ENCODE measurements at regions not wholly inside any gene's neighbourhood (a gene's known extent, or its start where the extent isn't known, plus 50 kb on each side); places are given as distances from the start of the nearest gene placed in this dataset.
A peak's percentile ranks its signal among the peaks of the same experiment; 100 is the strongest.

GRCh38 chr3:106245400-106245799, 376.6 kb upstream of the CBLB start:
- Histone ChIP-seq H3K36me3 (ENCODE audit: control insufficient read depth, insufficient read depth, low read length, severe bottlenecking) (no peaks in the 10 kb centered on the region), H3K4me3 (ENCODE audit: low read length) (no peak overlapping the region), H3K9me3 (ENCODE audit: control insufficient read depth, low read length) (no peaks in the 10 kb centered on the region), H3K9ac (ENCODE audit: low read length) (no peak overlapping the region), H3K4me1 (ENCODE audit: control insufficient read depth, insufficient read depth, low read length) (peaks cover 5% of the 10 kb centered on the region), H3K27me3 (replicated peaks; ENCODE audit: control insufficient read depth, insufficient read depth, low read length) (no peaks in the 10 kb centered on the region)
- DNase-seq (ENCODE audit: low read depth) = no peak

DNA sequence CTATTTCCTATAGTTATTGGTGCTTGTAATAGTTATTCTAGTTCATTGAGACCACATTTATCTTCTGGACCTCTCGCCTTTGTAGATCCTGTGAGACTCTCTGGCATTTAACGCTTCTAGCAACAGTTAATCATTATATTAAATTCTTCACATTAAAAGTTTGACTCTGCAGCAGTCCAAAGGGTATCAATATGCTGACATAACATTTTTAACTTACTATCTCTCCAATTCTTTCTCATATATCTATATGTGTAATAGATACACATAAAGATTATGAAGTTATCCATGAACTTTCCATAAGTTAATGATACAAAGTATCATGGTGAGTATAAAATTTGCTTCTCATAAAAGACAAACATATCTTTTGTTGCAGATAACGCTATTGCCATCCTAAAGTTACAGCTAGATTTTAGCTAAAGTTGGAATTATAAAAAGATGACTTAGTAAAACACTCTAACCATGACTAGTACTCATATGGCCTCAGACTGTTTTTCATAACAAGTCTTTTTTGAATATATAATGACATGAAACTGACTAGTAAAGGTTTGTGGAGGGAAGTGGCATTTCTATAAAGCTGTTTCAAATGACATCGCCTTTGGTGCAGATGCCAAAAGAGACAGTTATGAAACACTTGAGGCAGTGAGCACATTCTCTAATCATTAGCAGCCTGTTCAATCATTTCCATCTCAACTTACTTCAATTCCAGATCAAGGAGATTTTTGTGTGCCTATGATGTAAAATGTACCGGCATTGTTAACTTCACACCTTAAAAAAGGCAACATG, 379.3 kb upstream of the CBLB start:
- Histone ChIP-seq H3K9me3 (ENCODE audit: control insufficient read depth, low read length) (no peaks in the 10 kb centered on the region), H3K4me1 (ENCODE audit: control insufficient read depth, insufficient read depth, low read length) (peaks cover 5% of the 10 kb centered on the region), H3K27me3 (replicated peaks; ENCODE audit: control insufficient read depth, insufficient read depth, low read length) (no peaks in the 10 kb centered on the region), H3K9ac (ENCODE audit: low read length) (no peak overlapping the region), H3K4me3 (ENCODE audit: low read length) (no peak overlapping the region), H3K36me3 (ENCODE audit: control insufficient read depth, insufficient read depth, low read length, severe bottlenecking) (no peaks in the 10 kb centered on the region)
- peak; percentile 23 for DNase-seq (ENCODE audit: low read depth)

GRCh38 chr3:106249159-106249558, 380.3 kb upstream of the CBLB start:
- Histone ChIP-seq H3K27me3 (replicated peaks; ENCODE audit: control insufficient read depth, insufficient read depth, low read length) (no peaks in the 10 kb centered on the region), H3K36me3 (ENCODE audit: control insufficient read depth, insufficient read depth, low read length, severe bottlenecking) (no peaks in the 10 kb centered on the region), H3K4me3 (ENCODE audit: low read length) (no peak overlapping the region), H3K9me3 (ENCODE audit: control insufficient read depth, low read length) (no peaks in the 10 kb centered on the region), H3K9ac (ENCODE audit: low read length) (no peak overlapping the region), H3K4me1 (ENCODE audit: control insufficient read depth, insufficient read depth, low read length) (peaks cover 5% of the 10 kb centered on the region)
- peak; percentile 37 for DNase-seq (ENCODE audit: low read depth)

DNA sequence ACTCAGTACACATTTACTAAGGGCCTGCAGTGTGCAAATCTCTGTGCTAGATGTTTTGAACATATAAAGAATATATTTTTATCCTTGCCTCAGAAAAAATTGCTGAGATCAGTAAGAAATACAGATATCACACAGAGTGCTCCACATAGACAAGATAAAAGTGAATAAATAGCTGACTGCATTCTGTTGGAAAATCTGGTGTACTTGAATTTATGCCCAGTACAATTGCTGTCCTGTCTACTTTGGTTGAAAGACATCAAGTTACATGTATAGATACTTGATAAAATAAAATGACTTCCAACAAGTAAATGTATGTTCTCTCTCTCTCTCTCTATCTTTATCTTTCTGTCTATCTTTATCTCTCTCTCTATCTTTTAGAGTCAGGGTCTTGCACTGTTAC, 381.2 kb upstream of the CBLB start:
- Histone ChIP-seq H3K36me3 (ENCODE audit: control insufficient read depth, insufficient read depth, low read length, severe bottlenecking) (no peaks in the 10 kb centered on the region), H3K4me3 (ENCODE audit: low read length) (no peak overlapping the region), H3K9ac (ENCODE audit: low read length) (no peak overlapping the region), H3K9me3 (ENCODE audit: control insufficient read depth, low read length) (no peaks in the 10 kb centered on the region), H3K4me1 (ENCODE audit: control insufficient read depth, insufficient read depth, low read length) (peaks cover 5% of the 10 kb centered on the region), H3K27me3 (replicated peaks; ENCODE audit: control insufficient read depth, insufficient read depth, low read length) (no peaks in the 10 kb centered on the region)
- DNase-seq (ENCODE audit: low read depth) = no peak

DNA sequence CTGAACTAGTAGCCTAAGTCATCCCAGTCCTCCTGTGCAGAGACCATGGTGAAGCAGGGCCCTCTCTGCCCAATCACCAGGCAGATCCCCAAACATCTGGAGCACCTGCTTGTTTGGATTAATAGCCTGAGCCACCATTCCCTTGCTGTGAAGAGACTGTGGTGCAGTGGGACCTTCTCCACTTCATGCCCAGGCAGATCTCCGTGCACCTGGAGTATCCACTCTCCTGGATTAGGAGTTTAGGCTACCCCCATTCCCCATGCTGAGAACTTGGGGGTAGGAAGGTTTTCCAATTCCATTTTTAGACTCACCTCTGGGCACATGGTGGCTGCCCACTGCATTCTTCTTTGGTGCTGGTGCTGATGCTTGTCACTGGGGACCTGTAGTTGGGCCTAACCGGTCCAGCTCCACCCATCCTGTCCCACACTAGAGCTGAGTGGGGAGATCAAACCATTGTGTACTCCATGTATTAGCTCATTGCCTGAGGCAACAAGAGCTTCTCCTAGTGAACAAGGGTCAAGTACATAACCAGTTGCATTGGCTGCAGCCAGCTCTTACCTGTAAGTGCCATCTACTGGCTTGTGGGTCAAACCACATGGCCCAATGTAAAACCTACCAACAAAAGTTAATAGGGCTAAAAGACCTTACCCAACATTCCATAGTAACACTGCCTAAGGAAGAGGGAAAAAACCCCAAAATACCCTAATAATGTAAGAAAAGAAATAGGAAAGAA, 382.5 kb upstream of the CBLB start:
- no peak for DNase-seq (ENCODE audit: low read depth)
- H3K9ac ChIP-seq (ENCODE audit: low read length) = no peak overlapping the region

GRCh38 chr3:106255870-106256248, 387.0 kb upstream of the CBLB start:
- H3K4me1 ChIP-seq (ENCODE audit: control insufficient read depth, insufficient read depth, low read length) = peaks cover 4% of the 10 kb centered on the region
- no peak for DNase-seq (ENCODE audit: low read depth)
- H3K4me3 ChIP-seq (ENCODE audit: low read length) = no peak overlapping the region

More for the DNA sequence above, 382.5 kb upstream of the CBLB start:
- Histone ChIP-seq H3K9me3 (ENCODE audit: control insufficient read depth, low read length) (no peaks in the 10 kb centered on the region), H3K27me3 (replicated peaks; ENCODE audit: control insufficient read depth, insufficient read depth, low read length) (no peaks in the 10 kb centered on the region), H3K36me3 (ENCODE audit: control insufficient read depth, insufficient read depth, low read length, severe bottlenecking) (no peaks in the 10 kb centered on the region), H3K4me1 (ENCODE audit: control insufficient read depth, insufficient read depth, low read length) (peaks cover 5% of the 10 kb centered on the region), H3K4me3 (ENCODE audit: low read length) (no peak overlapping the region)

DNA sequence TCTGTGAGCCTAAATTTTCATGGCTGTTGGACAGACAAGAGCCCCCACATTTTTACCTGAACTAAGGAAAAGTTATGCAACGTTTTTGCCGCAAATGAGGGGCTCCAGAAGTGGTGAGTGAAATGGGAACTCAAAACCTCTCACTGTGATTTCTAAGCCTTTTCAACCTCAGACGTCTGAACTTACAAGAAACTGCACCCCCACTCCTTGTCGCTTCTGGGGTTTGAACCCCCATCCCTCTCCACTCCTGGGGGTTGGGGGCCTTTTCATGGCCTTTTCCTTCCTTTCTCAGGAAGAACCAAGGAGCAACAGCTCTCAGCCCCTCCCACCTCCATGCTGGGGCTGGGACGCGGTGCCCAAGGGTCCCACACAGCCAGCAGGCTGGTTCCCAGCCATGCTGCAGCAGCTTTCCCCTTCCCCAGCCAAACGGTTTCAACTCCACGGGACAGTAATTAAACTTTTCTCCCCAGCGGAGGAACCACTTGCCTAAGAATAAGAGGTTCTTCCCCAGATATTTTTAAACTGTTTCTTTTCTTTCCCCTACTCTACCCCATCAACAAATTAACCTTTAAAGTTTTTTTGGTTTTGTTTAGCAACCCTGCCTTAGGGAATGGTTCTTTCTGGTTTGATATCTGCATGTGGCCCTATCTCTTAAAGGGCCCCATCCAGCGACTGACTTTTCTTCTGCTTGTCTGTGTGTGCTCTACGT, 387.6 kb upstream of the CBLB start:
- peaks cover 7% of the 10 kb centered on the region for H3K4me1 ChIP-seq (ENCODE audit: control insufficient read depth, insufficient read depth, low read length)
- no peaks in the 10 kb centered on the region for H3K36me3 ChIP-seq (ENCODE audit: control insufficient read depth, insufficient read depth, low read length, severe bottlenecking)
- no peaks in the 10 kb centered on the region for H3K9me3 ChIP-seq (ENCODE audit: control insufficient read depth, low read length)
- H3K9ac ChIP-seq (ENCODE audit: low read length) = no peak overlapping the region
- H3K27me3 ChIP-seq (replicated peaks; ENCODE audit: control insufficient read depth, insufficient read depth, low read length) = no peaks in the 10 kb centered on the region
- DNase-seq (ENCODE audit: low read depth) = no peak
- H3K4me3 ChIP-seq (ENCODE audit: low read length) = no peak overlapping the region

More at GRCh38 chr3:106255870-106256248, 387.0 kb upstream of the CBLB start:
- Histone ChIP-seq H3K36me3 (ENCODE audit: control insufficient read depth, insufficient read depth, low read length, severe bottlenecking) (no peaks in the 10 kb centered on the region), H3K27me3 (replicated peaks; ENCODE audit: control insufficient read depth, insufficient read depth, low read length) (no peaks in the 10 kb centered on the region), H3K9me3 (ENCODE audit: control insufficient read depth, low read length) (no peaks in the 10 kb centered on the region), H3K9ac (ENCODE audit: low read length) (no peak overlapping the region)

DNA sequence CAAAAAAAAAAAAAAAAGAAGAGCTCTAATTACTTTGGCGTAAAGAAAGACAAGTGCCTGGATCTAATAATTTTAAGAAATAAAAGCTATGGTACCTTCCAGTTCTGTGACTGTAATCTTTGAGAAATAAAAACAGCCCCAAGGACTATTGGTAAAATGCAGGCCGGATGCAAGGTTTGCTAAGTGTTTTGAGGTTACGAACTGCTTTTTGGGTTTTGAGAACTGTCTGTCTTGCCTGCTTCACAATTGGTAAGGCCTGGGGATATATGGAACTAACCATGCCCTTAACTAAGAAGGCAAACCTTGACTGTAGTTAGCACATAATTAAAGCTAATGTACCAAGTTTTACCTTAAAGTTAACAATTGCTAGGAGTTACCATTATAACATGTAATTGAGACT, 388.4 kb upstream of the CBLB start:
- Histone ChIP-seq H3K9me3 (ENCODE audit: control insufficient read depth, low read length) (no peaks in the 10 kb centered on the region), H3K36me3 (ENCODE audit: control insufficient read depth, insufficient read depth, low read length, severe bottlenecking) (no peaks in the 10 kb centered on the region), H3K4me1 (ENCODE audit: control insufficient read depth, insufficient read depth, low read length) (peaks cover 13% of the 10 kb centered on the region), H3K27me3 (replicated peaks; ENCODE audit: control insufficient read depth, insufficient read depth, low read length) (no peaks in the 10 kb centered on the region), H3K9ac (ENCODE audit: low read length) (no peak overlapping the region), H3K4me3 (ENCODE audit: low read length) (no peak overlapping the region)
- no peak for DNase-seq (ENCODE audit: low read depth)

DNA sequence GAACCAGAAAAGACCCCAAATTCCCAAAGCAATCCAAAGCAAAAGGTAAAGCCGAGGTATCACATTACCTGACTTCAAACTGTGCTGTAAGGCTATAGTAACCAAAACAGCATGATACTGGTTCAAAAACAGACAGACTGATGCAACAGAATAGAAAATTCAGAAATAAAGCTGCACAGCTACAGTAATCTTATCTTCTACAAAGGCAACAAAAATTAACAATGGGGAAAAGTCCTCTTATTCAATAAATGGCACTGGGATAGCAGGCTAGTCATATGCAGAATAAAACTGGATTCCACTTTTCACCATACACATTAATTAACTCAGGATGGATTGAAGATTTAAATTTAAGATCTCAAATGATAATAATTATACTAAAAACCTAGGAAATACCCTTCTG, 392.6 kb upstream of the CBLB start:
- no peak overlapping the region for H3K9ac ChIP-seq (ENCODE audit: low read length)
- peak; percentile 51 for DNase-seq (ENCODE audit: low read depth)
- no peaks in the 10 kb centered on the region for H3K27me3 ChIP-seq (replicated peaks; ENCODE audit: control insufficient read depth, insufficient read depth, low read length)
- no peak overlapping the region for H3K4me3 ChIP-seq (ENCODE audit: low read length)
- no peaks in the 10 kb centered on the region for H3K36me3 ChIP-seq (ENCODE audit: control insufficient read depth, insufficient read depth, low read length, severe bottlenecking)
- no peaks in the 10 kb centered on the region for H3K9me3 ChIP-seq (ENCODE audit: control insufficient read depth, low read length)
- H3K4me1 ChIP-seq (ENCODE audit: control insufficient read depth, insufficient read depth, low read length) = peaks cover 29% of the 10 kb centered on the region

- H3K9ac ChIP-seq (ENCODE audit: low read length) = no peak overlapping the region
- no peaks in the 10 kb centered on the region for H3K27me3 ChIP-seq (replicated peaks; ENCODE audit: control insufficient read depth, insufficient read depth, low read length)
- peak; percentile 74 for DNase-seq (ENCODE audit: low read depth)
- peaks cover 29% of the 10 kb centered on the region for H3K4me1 ChIP-seq (ENCODE audit: control insufficient read depth, insufficient read depth, low read length)
- no peak overlapping the region for H3K4me3 ChIP-seq (ENCODE audit: low read length)
- no peaks in the 10 kb centered on the region for H3K36me3 ChIP-seq (ENCODE audit: control insufficient read depth, insufficient read depth, low read length, severe bottlenecking)
- H3K9me3 ChIP-seq (ENCODE audit: control insufficient read depth, low read length) = no peaks in the 10 kb centered on the region
Measured at GRCh38 chr3:106261915-106262683, 393.3 kb upstream of the CBLB start.

DNA sequence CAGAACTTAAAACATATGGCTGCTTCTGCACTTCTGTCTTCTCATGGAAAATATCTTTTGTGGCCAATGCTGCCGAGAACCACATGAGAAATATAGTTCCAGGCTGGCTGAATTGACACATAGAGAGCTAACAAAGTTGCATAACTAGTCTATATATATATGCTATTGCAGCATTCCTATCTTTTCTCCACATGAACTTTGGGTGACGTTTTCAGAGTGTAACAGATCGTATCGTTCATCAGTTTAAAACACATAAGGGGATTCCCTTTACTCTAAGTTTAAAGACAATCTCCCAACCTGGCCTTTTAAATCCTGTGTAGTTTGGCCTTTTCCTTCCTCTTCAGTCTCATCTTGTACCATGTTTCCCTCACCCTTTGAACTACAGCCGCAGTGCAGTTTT, 394.2 kb upstream of the CBLB start:
- Histone ChIP-seq H3K4me3 (ENCODE audit: low read length) (no peak overlapping the region), H3K36me3 (ENCODE audit: control insufficient read depth, insufficient read depth, low read length, severe bottlenecking) (no peaks in the 10 kb centered on the region), H3K9me3 (ENCODE audit: control insufficient read depth, low read length) (no peaks in the 10 kb centered on the region), H3K9ac (ENCODE audit: low read length) (no peak overlapping the region), H3K4me1 (ENCODE audit: control insufficient read depth, insufficient read depth, low read length) (peaks cover 26% of the 10 kb centered on the region), H3K27me3 (replicated peaks; ENCODE audit: control insufficient read depth, insufficient read depth, low read length) (no peaks in the 10 kb centered on the region)
- no peak for DNase-seq (ENCODE audit: low read depth)
